ENCODE measurements at regions not wholly inside any gene's neighbourhood (a gene's known extent, or its start where the extent isn't known, plus 50 kb on each side); places are given as distances from the start of the nearest gene placed in this dataset.

GRCh38 chr12:72089678-72090077 lies 151.0 kb downstream of the TPH2 start:
- POLR2A ChIA-PET (ENCODE audit: partially characterized antibody), result no interaction called here
- FAIRE-seq, result no peak
- Histone ChIP-seq H2BK20ac (ENCODE audit: low read length) (no peak overlapping the region), H3K9ac (replicated peaks in 1 of 4; ENCODE audit: extremely low read depth in 1 of 4, low read depth in 3 of 4, low read length in 3 of 4) (no peak overlapping the region), H2BK120ac (replicated peaks; ENCODE audit: low read depth, low read length) (no peak overlapping the region), H3K27ac (ENCODE audit: low read depth, low read length) (no peak overlapping the region), H3K79me2 (ENCODE audit: control insufficient read depth in 1 of 2, insufficient read depth in 2 of 2, low read length in 2 of 2) (no peaks in the 10 kb centered on the region), H3K4me1 (replicated peaks in 1 of 4; ENCODE audit: control insufficient read depth in 3 of 4, insufficient read depth in 4 of 4, low read length in 3 of 4) (peaks cover 0 to 6% (median 0%) of the 10 kb centered on the region in 4 experiments; a peak in 1 of 7 replicates), H3K23me2 (ENCODE audit: low read depth, low read length) (no peaks in the 10 kb centered on the region), H3K79me1 (ENCODE audit: low read depth, low read length) (no peaks in the 10 kb centered on the region), H4K20me1 (replicated peaks in 1 of 2; ENCODE audit: control insufficient read depth in 1 of 2, insufficient read depth in 2 of 2, low read length in 2 of 2) (no peaks in the 10 kb centered on the region), H3K56ac (replicated peaks; ENCODE audit: insufficient read length, low read depth, low read length) (no peak overlapping the region), H2BK12ac (ENCODE audit: low read depth, low read length) (no peak overlapping the region), H4K91ac (replicated peaks; ENCODE audit: insufficient read length, low read length) (no peak overlapping the region), H3K4ac (replicated peaks; ENCODE audit: insufficient read length, low read depth, low read length) (no peak overlapping the region), H3K4me3 (ENCODE audit: extremely low read depth in 1 of 4, insufficient read depth in 2 of 4, low read depth in 3 of 4, low read length in 4 of 4) (no peak overlapping the region), H3K18ac (ENCODE audit: extremely low read depth, low read length) (no peak overlapping the region), H4K8ac (ENCODE audit: extremely low read depth, insufficient read depth, low read length) (no peak overlapping the region), H3K27me3 (replicated peaks in 1 of 4; ENCODE audit: control insufficient read depth in 3 of 4, extremely low read depth in 1 of 4, insufficient read depth in 3 of 4, low read length in 3 of 4) (no peaks in the 10 kb centered on the region), H3K23ac (ENCODE audit: insufficient read length) (no peak overlapping the region), H4K5ac (ENCODE audit: insufficient read length, low read depth, low read length) (no peak overlapping the region), H2AK5ac (ENCODE audit: low read depth, low read length) (no peak overlapping the region), H3K9me3 (ENCODE audit: insufficient read depth in 2 of 2, low read depth in 1 of 2, low read length in 1 of 2) (no peaks in the 10 kb centered on the region), H3K14ac (ENCODE audit: insufficient read length) (no peak overlapping the region), H3K4me2 (ENCODE audit: insufficient read depth in 1 of 2, low read depth in 2 of 2, low read length in 2 of 2) (no peak overlapping the region), H2BK5ac (ENCODE audit: low read depth, low read length) (no peak overlapping the region), H2BK15ac (ENCODE audit: low read length) (no peak overlapping the region), H3K36me3 (ENCODE audit: control insufficient read depth in 2 of 4, insufficient read depth in 4 of 4, low read length in 3 of 4) (no peaks in the 10 kb centered on the region), H2AFZ (ENCODE audit: low read length) (no peak overlapping the region)
- DNase-seq (ENCODE audit: low read depth in 1 of 2, low spot score in 2 of 2), result no peak
- CTCF ChIA-PET (ENCODE audit: partially characterized antibody), result no interaction called here
- TF ChIP-seq CHD7 (IDR thresholded peaks at IDR 0.05; ENCODE audit: insufficient replicate concordance, low read length) (no peak), TAF7 (optimal IDR thresholded peaks at IDR 0.05; ENCODE audit: borderline replicate concordance, low read depth, low read length) (no peak)

All from H1 (cell line).